ENCODE measurements at regions not wholly inside any gene's neighbourhood (a gene's known extent, or its start where the extent isn't known, plus 50 kb on each side); places are given as distances from the start of the nearest gene placed in this dataset.

DNA sequence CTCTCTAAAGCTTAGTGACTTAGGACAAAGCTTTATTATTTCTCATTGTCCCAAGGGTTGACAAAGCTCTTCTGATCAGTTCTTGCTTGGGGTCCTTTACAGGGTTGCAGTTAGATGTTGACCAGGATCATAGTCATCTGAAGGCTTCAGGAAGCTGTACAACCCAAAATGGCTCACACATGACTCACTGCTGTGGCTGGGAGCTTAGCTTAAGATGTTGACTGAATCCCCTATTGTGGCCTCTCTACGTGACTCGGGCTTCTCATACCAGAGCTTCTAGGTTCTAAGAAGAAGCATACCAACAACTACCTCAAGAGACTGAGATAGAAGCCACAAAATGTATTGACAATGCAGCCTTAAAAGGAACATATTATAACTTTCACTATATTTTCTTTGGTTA, 569.6 kb upstream of the ROBO2 start:
- in situ Hi-C loops (cut with MboI) = no loop called here
- DNase-seq (ENCODE audit: extremely low read depth in 1 of 4, low spot score in 3 of 4) (no peak), FAIRE-seq (no peak), ATAC-seq (no peak)
- H3K9me3 ChIP-seq (replicated peaks; ENCODE audit: control insufficient read depth, insufficient read depth, low read depth, low read length) = no peaks in the 10 kb centered on the region
- ChIA-PET POLR2A (no interaction called here), CTCF (ENCODE audit: low intra/inter-chr PET ratio) (no interaction called here)
- H3K4me1 ChIP-seq (replicated peaks in 1 of 2; ENCODE audit: control insufficient read depth in 2 of 2, insufficient read depth in 2 of 2, low read length in 2 of 2) = no peaks in the 10 kb centered on the region
- no peak overlapping the region for H3K4me2 ChIP-seq (ENCODE audit: insufficient read depth, low read length)
- TF ChIP-seq CREM (IDR thresholded peaks at IDR 0.05; ENCODE audit: low read depth) = no peak
- TF ChIP-seq, protein P1, sequence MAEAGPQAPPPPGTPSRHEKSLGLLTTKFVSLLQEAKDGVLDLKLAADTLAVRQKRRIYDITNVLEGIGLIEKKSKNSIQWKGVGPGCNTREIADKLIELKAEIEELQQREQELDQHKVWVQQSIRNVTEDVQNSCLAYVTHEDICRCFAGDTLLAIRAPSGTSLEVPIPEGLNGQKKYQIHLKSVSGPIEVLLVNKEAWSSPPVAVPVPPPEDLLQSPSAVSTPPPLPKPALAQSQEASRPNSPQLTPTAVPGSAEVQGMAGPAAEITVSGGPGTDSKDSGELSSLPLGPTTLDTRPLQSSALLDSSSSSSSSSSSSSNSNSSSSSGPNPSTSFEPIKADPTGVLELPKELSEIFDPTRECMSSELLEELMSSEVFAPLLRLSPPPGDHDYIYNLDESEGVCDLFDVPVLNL (CRISPR knock-in tag; IDR thresholded peaks at IDR 0.05; ENCODE audit: low read depth) = no peak
- TF ChIP-seq MAFG (tag; conservative IDR thresholded peaks at IDR 0.05) = no peak
- TF ChIP-seq ZFPM2 (CRISPR knock-in tag; IDR thresholded peaks at IDR 0.05) = no peak
- no peak for TF ChIP-seq TRIM24 (IDR thresholded peaks at IDR 0.05)
- TF ChIP-seq YY1 (IDR thresholded peaks at IDR 0.05; ENCODE audit: borderline replicate concordance in 1 of 3, control insufficient read depth in 1 of 3, extremely low read depth in 1 of 3, insufficient read depth in 3 of 3, insufficient read length in 1 of 3, insufficient replicate concordance in 2 of 3, low read depth in 1 of 3, low read length in 2 of 3) = no peak
- no peak for TF ChIP-seq ZKSCAN8 (CRISPR knock-in tag; IDR thresholded peaks at IDR 0.05)
- no peak for TF ChIP-seq HNRNPLL (IDR thresholded peaks at IDR 0.05; ENCODE audit: low read depth, low read length, poor library complexity, severe bottlenecking)
- TF ChIP-seq POLR2A (conservative IDR thresholded peaks at IDR 0.05) = no peak
- no peak for TF ChIP-seq CAMTA2 (CRISPR knock-in tag; conservative IDR thresholded peaks at IDR 0.05)
- TF ChIP-seq ZC3H11A (IDR thresholded peaks at IDR 0.05; ENCODE audit: low read depth, low read length) = no peak
- TF ChIP-seq, protein P2, sequence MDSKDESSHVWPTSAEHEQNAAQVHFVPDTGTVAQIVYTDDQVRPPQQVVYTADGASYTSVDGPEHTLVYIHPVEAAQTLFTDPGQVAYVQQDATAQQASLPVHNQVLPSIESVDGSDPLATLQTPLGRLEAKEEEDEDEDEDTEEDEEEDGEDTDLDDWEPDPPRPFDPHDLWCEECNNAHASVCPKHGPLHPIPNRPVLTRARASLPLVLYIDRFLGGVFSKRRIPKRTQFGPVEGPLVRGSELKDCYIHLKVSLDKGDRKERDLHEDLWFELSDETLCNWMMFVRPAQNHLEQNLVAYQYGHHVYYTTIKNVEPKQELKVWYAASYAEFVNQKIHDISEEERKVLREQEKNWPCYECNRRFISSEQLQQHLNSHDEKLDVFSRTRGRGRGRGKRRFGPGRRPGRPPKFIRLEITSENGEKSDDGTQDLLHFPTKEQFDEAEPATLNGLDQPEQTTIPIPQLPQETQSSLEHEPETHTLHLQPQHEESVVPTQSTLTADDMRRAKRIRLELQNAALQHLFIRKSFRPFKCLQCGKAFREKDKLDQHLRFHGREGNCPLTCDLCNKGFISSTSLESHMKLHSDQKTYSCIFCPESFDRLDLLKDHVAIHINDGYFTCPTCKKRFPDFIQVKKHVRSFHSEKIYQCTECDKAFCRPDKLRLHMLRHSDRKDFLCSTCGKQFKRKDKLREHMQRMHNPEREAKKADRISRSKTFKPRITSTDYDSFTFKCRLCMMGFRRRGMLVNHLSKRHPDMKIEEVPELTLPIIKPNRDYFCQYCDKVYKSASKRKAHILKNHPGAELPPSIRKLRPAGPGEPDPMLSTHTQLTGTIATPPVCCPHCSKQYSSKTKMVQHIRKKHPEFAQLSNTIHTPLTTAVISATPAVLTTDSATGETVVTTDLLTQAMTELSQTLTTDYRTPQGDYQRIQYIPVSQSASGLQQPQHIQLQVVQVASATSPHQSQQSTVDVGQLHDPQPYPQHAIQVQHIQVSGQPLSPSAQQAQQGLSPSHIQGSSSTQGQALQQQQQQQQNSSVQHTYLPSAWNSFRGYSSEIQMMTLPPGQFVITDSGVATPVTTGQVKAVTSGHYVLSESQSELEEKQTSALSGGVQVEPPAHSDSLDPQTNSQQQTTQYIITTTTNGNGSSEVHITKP (IDR thresholded peaks at IDR 0.05; ENCODE audit: partially characterized antibody) = no peak
- no peak for TF ChIP-seq TFAM (CRISPR knock-in tag; conservative IDR thresholded peaks at IDR 0.05)
- TF ChIP-seq, protein P3, sequence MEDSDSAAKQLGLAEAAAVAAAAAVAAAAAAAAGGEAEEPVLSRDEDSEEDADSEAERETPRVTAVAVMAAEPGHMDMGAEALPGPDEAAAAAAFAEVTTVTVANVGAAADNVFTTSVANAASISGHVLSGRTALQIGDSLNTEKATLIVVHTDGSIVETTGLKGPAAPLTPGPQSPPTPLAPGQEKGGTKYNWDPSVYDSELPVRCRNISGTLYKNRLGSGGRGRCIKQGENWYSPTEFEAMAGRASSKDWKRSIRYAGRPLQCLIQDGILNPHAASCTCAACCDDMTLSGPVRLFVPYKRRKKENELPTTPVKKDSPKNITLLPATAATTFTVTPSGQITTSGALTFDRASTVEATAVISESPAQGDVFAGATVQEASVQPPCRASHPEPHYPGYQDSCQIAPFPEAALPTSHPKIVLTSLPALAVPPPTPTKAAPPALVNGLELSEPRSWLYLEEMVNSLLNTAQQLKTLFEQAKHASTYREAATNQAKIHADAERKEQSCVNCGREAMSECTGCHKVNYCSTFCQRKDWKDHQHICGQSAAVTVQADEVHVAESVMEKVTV (CRISPR knock-in tag; IDR thresholded peaks at IDR 0.05) = no peak
- TF ChIP-seq, protein P4, sequence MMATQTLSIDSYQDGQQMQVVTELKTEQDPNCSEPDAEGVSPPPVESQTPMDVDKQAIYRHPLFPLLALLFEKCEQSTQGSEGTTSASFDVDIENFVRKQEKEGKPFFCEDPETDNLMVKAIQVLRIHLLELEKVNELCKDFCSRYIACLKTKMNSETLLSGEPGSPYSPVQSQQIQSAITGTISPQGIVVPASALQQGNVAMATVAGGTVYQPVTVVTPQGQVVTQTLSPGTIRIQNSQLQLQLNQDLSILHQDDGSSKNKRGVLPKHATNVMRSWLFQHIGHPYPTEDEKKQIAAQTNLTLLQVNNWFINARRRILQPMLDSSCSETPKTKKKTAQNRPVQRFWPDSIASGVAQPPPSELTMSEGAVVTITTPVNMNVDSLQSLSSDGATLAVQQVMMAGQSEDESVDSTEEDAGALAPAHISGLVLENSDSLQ (IDR thresholded peaks at IDR 0.05) = no peak
- no peak for TF ChIP-seq ZNF12 (CRISPR knock-in tag; IDR thresholded peaks at IDR 0.05)
- TF ChIP-seq ZKSCAN1 (IDR thresholded peaks at IDR 0.05; ENCODE audit: low read depth, low read length) = no peak
- TF ChIP-seq ZNF124 (CRISPR knock-in tag; IDR thresholded peaks at IDR 0.05) = no peak
- intact Hi-C loops (cut with micrococcal nuclease) = no loop called here
- WGBS (ENCODE audit: insufficient coverage, low coverage, missing lambda C conversion rate) = 0% methylated on average over 2 of the region's 2 CpGs
- no peaks in the 10 kb centered on the region for H3K79me2 ChIP-seq (ENCODE audit: control insufficient read depth, insufficient read depth, low read length)
- no peaks in the 10 kb centered on the region for H3K27me3 ChIP-seq (ENCODE audit: control insufficient read depth in 2 of 2, insufficient read depth in 2 of 2, low read length in 2 of 2)
- no peak overlapping the region for H3K27ac ChIP-seq (ENCODE audit: extremely low read depth, low read depth, low read length)
- H3K36me3 ChIP-seq (ENCODE audit: control insufficient read depth, insufficient read depth, low read length) = no peaks in the 10 kb centered on the region
- H3K9ac ChIP-seq (ENCODE audit: insufficient read depth in 1 of 2, low read depth in 2 of 2, low read length in 2 of 2) = no peak overlapping the region
- no peaks in the 10 kb centered on the region for H3K9me1 ChIP-seq (ENCODE audit: control insufficient read depth, insufficient read depth, low read length)
- H4K20me1 ChIP-seq (replicated peaks; ENCODE audit: control insufficient read depth, insufficient read depth, low read length) = no peaks in the 10 kb centered on the region
- H3K4me3 ChIP-seq = no peak overlapping the region
- H2AFZ ChIP-seq (ENCODE audit: low read depth, low read length) = no peak overlapping the region
- no TSS peak for BruUV-seq (replicated peaks)

Data from K562 (cell line).